H1 (cell line): ENCODE measurements at regions not wholly inside any gene's neighbourhood (a gene's known extent, or its start where the extent isn't known, plus 50 kb on each side); places are given as distances from the start of the nearest gene placed in this dataset.

Experiments
- CTCF ChIA-PET: fragments of 300-600 bp; sonication (Branson Sonifier 250); formaldehyde crosslinking; loops from one replicate; lab custom pipeline; 2021; ENCODE audit not compliant: partially characterized antibody; lab: Charles Lee
- POLR2A ChIA-PET: fragments of 300-600 bp; sonication (Branson Sonifier 250); formaldehyde crosslinking; loops from one replicate; lab custom pipeline; 2021; ENCODE audit warnings: inconsistent platforms; ENCODE audit not compliant: partially characterized antibody; lab: Charles Lee
- DNase-seq, 2 experiments: peaks; one replicate each; pipeline versions ENCODE4 v3.0.0 to v3.0.0-alpha.2; 2010 to 2022; ENCODE audit warnings: low spot score in 2 of 2, low read depth in 1 of 2, mixed read lengths in 1 of 2
- FAIRE-seq: peaks from 2 replicates; lab custom pipeline; 2011; peaks lifted over from hg19 to GRCh38; lab: Jason Lieb, UNC
- H2AFZ ChIP-seq: 2 replicates; pipeline ENCODE4 v1.8.1; 2012; ENCODE audit warnings: low read length, inconsistent platforms
- H2AK5ac ChIP-seq: 2 replicates; pipeline ENCODE4 v1.6.1; 2013; ENCODE audit warnings: low read depth, low read length
- H2BK120ac ChIP-seq: replicated peaks from 2 replicates; pipeline ENCODE3; 2013; ENCODE audit warnings: low read depth, low read length, inconsistent platforms
- H2BK12ac ChIP-seq: 2 replicates; pipeline ENCODE4 v1.6.1; 2013; ENCODE audit warnings: low read depth, low read length
- H2BK15ac ChIP-seq: 2 replicates; pipeline ENCODE4 v1.6.1; 2013; ENCODE audit warnings: low read length
- H2BK20ac ChIP-seq: 2 replicates; pipeline ENCODE4 v1.6.1; 2013; ENCODE audit warnings: low read length
- H2BK5ac ChIP-seq: 2 replicates; pipeline ENCODE4 v1.6.1; 2013; ENCODE audit warnings: low read depth, low read length
- H3K14ac ChIP-seq: 2 replicates; pipeline ENCODE4 v1.6.1; 2013; ENCODE audit warnings: inconsistent platforms; ENCODE audit not compliant: insufficient read length
- H3K18ac ChIP-seq: 2 replicates; pipeline ENCODE4 v1.6.1; 2013; ENCODE audit warnings: low read length; ENCODE audit errors: extremely low read depth
- H3K23ac ChIP-seq: 2 replicates; pipeline ENCODE4 v1.6.1; 2013; ENCODE audit warnings: inconsistent platforms; ENCODE audit not compliant: insufficient read length
- H3K23me2 ChIP-seq: 2 replicates; pipeline ENCODE4 v1.6.1; 2013; ENCODE audit warnings: low read depth, low read length
- H3K27ac ChIP-seq: 2 replicates; pipeline ENCODE4 v1.6.1; 2011; ENCODE audit warnings: low read depth, low read length, inconsistent platforms
- H3K27me3 ChIP-seq, 4 experiments: replicated peaks in 1 of 4; 1 replicate in 1 of 4; 2 replicates in 3 of 4; pipeline versions ENCODE4 v1.6.1 to v1.8.1; 2011 to 2013; ENCODE audit warnings: low read length in 3 of 4, mild to moderate bottlenecking in 3 of 4, inconsistent platforms in 2 of 4, mixed read lengths in 2 of 4, moderate library complexity in 1 of 4; ENCODE audit not compliant: control insufficient read depth in 3 of 4, insufficient read depth in 3 of 4; ENCODE audit errors: extremely low read depth in 1 of 4
- H3K36me3 ChIP-seq, 4 experiments: 2 replicates each; pipeline versions ENCODE4 v1.6.1 to v1.8.1; 2011 to 2013; ENCODE audit warnings: mild to moderate bottlenecking in 4 of 4, low read length in 3 of 4, moderate library complexity in 2 of 4, control low read depth in 1 of 4, inconsistent platforms in 1 of 4; ENCODE audit not compliant: insufficient read depth in 4 of 4, control insufficient read depth in 2 of 4
- H3K4ac ChIP-seq: replicated peaks from 2 replicates; pipeline ENCODE3; 2013; ENCODE audit warnings: low read length, low read depth, mixed read lengths, inconsistent platforms; ENCODE audit not compliant: insufficient read length
- H3K4me1 ChIP-seq, 4 experiments: replicated peaks in 1 of 4; 1 replicate in 1 of 4; 2 replicates in 3 of 4; pipeline versions ENCODE4 v1.6.1 to v1.8.1; 2011 to 2013; ENCODE audit warnings: low read length in 3 of 4, inconsistent platforms in 2 of 4, mixed read lengths in 1 of 4; ENCODE audit not compliant: insufficient read depth in 4 of 4, control insufficient read depth in 3 of 4
- H3K4me2 ChIP-seq, 2 experiments: 2 replicates each; pipeline versions ENCODE4 v1.6.1 to v1.8.1; 2011 to 2013; ENCODE audit warnings: low read depth in 2 of 2, low read length in 2 of 2, control low read depth in 1 of 2, inconsistent platforms in 1 of 2, mild to moderate bottlenecking in 1 of 2; ENCODE audit not compliant: insufficient read depth in 1 of 2
- H3K4me3 ChIP-seq, 4 experiments: fragments of 200-600, 300-600 bp in 1 of 4; sonication (generic), shearing (Covaris generic), sonication (Bioruptor Twin) in 1 of 4; 2 replicates each; pipeline versions ENCODE4 v1.5.1 to v1.8.1; 2011 to 2016; ENCODE audit warnings: low read length in 4 of 4, low read depth in 3 of 4, control low read depth in 2 of 4, inconsistent platforms in 2 of 4, mild to moderate bottlenecking in 2 of 4, mixed read lengths in 1 of 4, moderate library complexity in 1 of 4; ENCODE audit not compliant: insufficient read depth in 2 of 4; ENCODE audit errors: extremely low read depth in 1 of 4
- H3K56ac ChIP-seq: replicated peaks from 2 replicates; pipeline ENCODE3; 2013; ENCODE audit warnings: low read depth, mild to moderate bottlenecking, mixed read lengths, low read length, inconsistent platforms; ENCODE audit not compliant: insufficient read length
- H3K79me1 ChIP-seq: 2 replicates; pipeline ENCODE4 v1.6.1; 2013; ENCODE audit warnings: low read depth, low read length, control low read depth
- H3K79me2 ChIP-seq, 2 experiments: 2 replicates each; pipeline versions ENCODE4 v1.6.1 to v1.8.1; 2012 to 2013; ENCODE audit warnings: low read length in 2 of 2, mild to moderate bottlenecking in 2 of 2, inconsistent platforms in 1 of 2; ENCODE audit not compliant: insufficient read depth in 2 of 2, control insufficient read depth in 1 of 2
- H3K9ac ChIP-seq, 4 experiments: replicated peaks in 1 of 4; 1 replicate in 1 of 4; 2 replicates in 3 of 4; pipeline versions ENCODE4 v1.6.1 to v1.8.1; 2011 to 2013; ENCODE audit warnings: low read depth in 3 of 4, low read length in 3 of 4, control low read depth in 2 of 4, mild to moderate bottlenecking in 2 of 4, moderate library complexity in 2 of 4, inconsistent platforms in 1 of 4; ENCODE audit errors: extremely low read depth in 1 of 4
- H3K9me3 ChIP-seq, 2 experiments: 2 replicates each; pipeline versions ENCODE4 v1.6.1 to v1.8.1; 2012 to 2013; ENCODE audit warnings: mild to moderate bottlenecking in 2 of 2, moderate library complexity in 2 of 2, control low read depth in 1 of 2, inconsistent platforms in 1 of 2, low read depth in 1 of 2, low read length in 1 of 2, mixed read lengths in 1 of 2; ENCODE audit not compliant: insufficient read depth in 2 of 2
- H4K20me1 ChIP-seq, 2 experiments: replicated peaks in 1 of 2; 2 replicates each; pipeline versions ENCODE3 to v1.8.1; 2011 to 2013; ENCODE audit warnings: inconsistent platforms in 2 of 2, low read length in 2 of 2, mild to moderate bottlenecking in 1 of 2; ENCODE audit not compliant: insufficient read depth in 2 of 2, control insufficient read depth in 1 of 2
- H4K5ac ChIP-seq: 2 replicates; pipeline ENCODE4 v1.6.1; 2013; ENCODE audit warnings: low read length, low read depth, mixed read lengths, inconsistent platforms; ENCODE audit not compliant: insufficient read length
- H4K8ac ChIP-seq: 2 replicates; pipeline ENCODE4 v1.8.0; 2013; ENCODE audit warnings: mild to moderate bottlenecking, moderate library complexity, low read length, inconsistent platforms; ENCODE audit not compliant: insufficient read depth; ENCODE audit errors: extremely low read depth
- H4K91ac ChIP-seq: replicated peaks from 2 replicates; pipeline ENCODE3; 2013; ENCODE audit warnings: low read length, mixed read lengths, inconsistent platforms; ENCODE audit not compliant: insufficient read length
- FOSL1 ChIP-seq: IDR thresholded peaks from 2 replicates; pipeline ENCODE4 v1.6.1; 2011; ENCODE audit warnings: mild to moderate bottlenecking, low read depth, low read length, moderate library complexity; ENCODE audit not compliant: insufficient read depth
- JUN ChIP-seq: IDR thresholded peaks from 2 replicates; pipeline ENCODE4 v1.6.1; 2011; ENCODE audit warnings: low read depth, mild to moderate bottlenecking, improper control_type of control experiment, low read length
- KDM4A ChIP-seq: IDR thresholded peaks from one replicate; pipeline ENCODE4 v1.7.1; 2012; ENCODE audit warnings: low read depth, mild to moderate bottlenecking, moderate library complexity, low read length, inconsistent platforms; ENCODE audit not compliant: severe bottlenecking
- POLR2A ChIP-seq, 2 experiments: IDR thresholded peaks; 1 replicate in 1 of 2; 2 replicates in 1 of 2; pipeline ENCODE4 v1.6.1; 2011; ENCODE audit warnings: low read depth in 2 of 2, low read length in 2 of 2, mild to moderate bottlenecking in 2 of 2; ENCODE audit errors: control extremely low read depth in 1 of 2
- POLR2AphosphoS5 ChIP-seq: IDR thresholded peaks from 2 replicates; pipeline ENCODE4 v1.6.1; 2011; ENCODE audit warnings: low read depth, low read length
- RFX5 ChIP-seq: IDR thresholded peaks from 2 replicates; pipeline ENCODE4 v1.6.1; 2011; ENCODE audit warnings: low read depth, low read length, improper control_type of control experiment, borderline replicate concordance
- SP4 ChIP-seq: IDR thresholded peaks from 2 replicates; pipeline ENCODE4 v1.6.1; 2012; ENCODE audit warnings: low read length, inconsistent platforms
- TEAD4 ChIP-seq: IDR thresholded peaks from 2 replicates; pipeline ENCODE4 v1.6.1; 2012; ENCODE audit warnings: low read depth, low read length, inconsistent platforms, mixed read lengths
- WGBS, 2 experiments: shearing (Covaris generic) in 1 of 2; methylation state at CpG; one replicate each; pipeline versions ENCODE4 v1.1.6 to v1.1.7; 2013 to 2015; ENCODE audit warnings: low lambda C conversion rate in 2 of 2, mixed read lengths in 2 of 2, inconsistent platforms in 1 of 2, low coverage in 1 of 2, missing lambda C conversion rate in 1 of 2; ENCODE audit not compliant: insufficient replicate concordance in 2 of 2, insufficient coverage in 1 of 2, insufficient read length in 1 of 2; ENCODE audit errors: extremely low coverage in 1 of 2, missing lambda C conversion rate in 1 of 2; 5-methylcytosine and 5-hydroxymethylcytosine counted together

DNA sequence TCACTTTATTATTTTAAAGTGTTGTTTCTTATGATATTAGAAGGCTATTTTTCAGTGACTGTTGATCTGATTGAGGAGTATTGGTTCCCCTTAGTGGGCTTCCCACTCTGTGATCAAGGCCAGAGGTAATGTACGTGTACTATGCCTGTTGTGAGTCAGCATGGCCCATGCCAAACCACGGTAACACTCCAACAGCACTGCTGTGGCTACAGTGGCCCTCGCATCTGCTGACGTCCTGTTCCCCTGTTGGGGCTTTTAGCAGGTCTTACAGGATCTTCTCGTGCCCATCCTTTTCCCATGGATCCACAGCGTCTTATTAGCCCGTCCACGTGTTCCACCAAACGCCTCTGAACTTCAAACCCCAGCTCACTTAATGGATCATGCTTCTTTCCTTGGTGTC lies 964.6 kb upstream of the CELF2 start:
- Histone ChIP-seq H3K27ac (no peak overlapping the region), H3K9me3 (no peaks in the 10 kb centered on the region), H3K14ac (no peak overlapping the region), H3K56ac (no peak overlapping the region), H4K5ac (no peak overlapping the region), H3K4me3 (no peak overlapping the region), H2AK5ac (no peak overlapping the region), H2BK15ac (no peak overlapping the region), H4K8ac (no peak overlapping the region), H3K36me3 (no peaks in the 10 kb centered on the region), H2AFZ (no peak overlapping the region), H3K23ac (no peak overlapping the region), H4K91ac (no peak overlapping the region), H2BK120ac (no peak overlapping the region), H3K79me1 (no peaks in the 10 kb centered on the region), H3K27me3 (no peaks in the 10 kb centered on the region), H3K4ac (no peak overlapping the region), H2BK20ac (no peak overlapping the region), H3K23me2 (no peaks in the 10 kb centered on the region), H2BK5ac (no peak overlapping the region), H3K9ac (no peak overlapping the region), H2BK12ac (no peak overlapping the region), H3K4me2 (no peak overlapping the region), H3K79me2 (no peaks in the 10 kb centered on the region), H4K20me1 (no peaks in the 10 kb centered on the region), H3K18ac (no peak overlapping the region), H3K4me1 (no peaks in the 10 kb centered on the region)
- no peak for TF ChIP-seq KDM4A
- TF ChIP-seq FOSL1, result no peak
- no peak for TF ChIP-seq SP4
- no peak for TF ChIP-seq POLR2A (IDR thresholded peaks at IDR 0.05; ENCODE audit: control extremely low read depth in 1 of 2, low read depth in 2 of 2, low read length in 2 of 2)
- TF ChIP-seq JUN, result no peak
- no peak for TF ChIP-seq TEAD4
- TF ChIP-seq RFX5, result no peak
- TF ChIP-seq POLR2AphosphoS5, result no peak
- ChIA-PET CTCF (no interaction called here), POLR2A (no interaction called here)
- no peak for FAIRE-seq
- no peak for DNase-seq
- WGBS, 2 experiments, result 95% methylated on average over 9 of the region's 9 CpGs; no CpG with 5 or more reads in 1 of the 2 experiments
